K562 (cell line): ENCODE measurements at regions not wholly inside any gene's neighbourhood (a gene's known extent, or its start where the extent isn't known, plus 50 kb on each side); places are given as distances from the start of the nearest gene placed in this dataset.

Experiments
- CTCF ChIP-seq, 3 experiments: IDR thresholded peaks in 2 of 3; conservative IDR thresholded peaks in 1 of 3; 2 replicates each; pipeline ENCODE4 v1.5.1; 2011 to 2012; ENCODE audit warnings: low read length in 3 of 3, mild to moderate bottlenecking in 3 of 3, control low read depth in 2 of 3, improper control_type of control experiment in 1 of 3, inconsistent platforms in 1 of 3, low read depth in 1 of 3, mixed read lengths in 1 of 3, moderate library complexity in 1 of 3; ENCODE audit not compliant: insufficient read depth in 2 of 3
- E2F5 ChIP-seq: sonication (generic); formaldehyde crosslinking; IDR thresholded peaks from 2 replicates; pipeline ENCODE4 v1.8.0; 2022; ENCODE audit warnings: mild to moderate bottlenecking, missing genetic modification reagents
- GABPA ChIP-seq: fragments of 200-800 bp; sonication (Bioruptor generic); conservative IDR thresholded peaks from 2 replicates; pipeline ENCODE4 v1.6.1; 2016; ENCODE audit warnings: low read depth, missing genetic modification characterization, missing compliant biosample characterization
- HMGN3 ChIP-seq: IDR thresholded peaks from 2 replicates; pipeline ENCODE4 v1.6.1; 2011; ENCODE audit warnings: borderline replicate concordance, low read depth, mild to moderate bottlenecking, mixed read lengths, low read length; ENCODE audit not compliant: insufficient read length; ENCODE audit errors: extremely low read depth
- SMAD3 ChIP-seq: fragments of 450-650 bp; formaldehyde crosslinking; conservative IDR thresholded peaks from 2 replicates; pipeline ENCODE4 v1.4.0; 2020; ENCODE audit warnings: mild to moderate bottlenecking
- SUPT5H ChIP-seq: fragments of 450-650 bp; IDR thresholded peaks from 2 replicates; pipeline ENCODE4 v1.6.1; 2016
- THAP12 ChIP-seq: fragments of 250-450 bp; sonication (Bioruptor Pico); IDR thresholded peaks from 2 replicates; pipeline ENCODE4 v1.9.0; 2021; ENCODE audit warnings: mild to moderate bottlenecking, inconsistent platforms
- ZNF274 ChIP-seq: IDR thresholded peaks from 2 replicates; pipeline ENCODE4 v1.6.1; 2011; ENCODE audit warnings: low read depth, mild to moderate bottlenecking, low read length, moderate library complexity, borderline replicate concordance
- ZNF740 ChIP-seq, 3 experiments: fragments of 200-800 bp in 1 of 3; sonication (Bioruptor generic) in 1 of 3; sonication (generic) in 1 of 3; formaldehyde crosslinking in 1 of 3; IDR thresholded peaks; 2 replicates each; pipeline versions ENCODE4 v1.6.1 to v1.8.0; 2016 to 2022; ENCODE audit warnings: mild to moderate bottlenecking in 2 of 3, missing compliant biosample characterization in 2 of 3, missing genetic modification characterization in 2 of 3, missing genetic modification reagents in 1 of 3

DNA sequence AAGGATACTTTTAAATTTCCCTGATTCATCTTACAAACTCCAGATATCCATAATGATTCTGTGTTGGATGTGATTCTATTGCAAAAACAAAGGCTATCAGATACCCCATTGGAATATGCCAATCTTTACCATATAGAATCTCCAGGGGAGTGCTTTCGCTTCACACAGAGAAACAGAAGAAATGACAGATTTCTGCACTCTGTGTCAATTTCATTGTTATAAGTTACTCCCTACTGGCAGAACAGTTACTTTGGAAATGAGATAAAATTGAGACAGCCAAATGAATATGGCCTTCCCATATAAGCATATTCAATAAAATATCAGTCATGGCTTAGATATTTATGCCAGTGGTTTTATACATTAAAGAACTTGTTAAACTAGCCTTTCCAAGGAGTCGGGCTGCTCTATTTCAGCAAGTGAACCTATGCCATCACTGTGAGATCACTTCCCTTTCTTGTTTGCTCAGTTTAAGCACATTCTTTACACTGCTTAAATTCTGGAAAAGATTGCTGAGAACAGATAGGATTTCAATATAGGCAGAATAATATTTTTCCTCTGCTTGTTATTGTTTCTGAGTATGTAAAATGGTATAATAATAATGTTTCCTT lies 127.5 kb upstream of the ANXA10 start:
- TF ChIP-seq SMAD3 (CRISPR knock-in tag) (no peak), HMGN3 (no peak), SUPT5H (no peak), CTCF (IDR thresholded peaks at IDR 0.05 in 2 of 3, conservative IDR thresholded peaks at IDR 0.05 in 1 of 3; ENCODE audit: insufficient read depth in 2 of 3, low read depth in 1 of 3, low read length in 3 of 3) (no peak), ZNF740 (CRISPR knock-in tag; IDR thresholded peaks at IDR 0.05) (no peak), ZNF740 (tag; IDR thresholded peaks at IDR 0.05) (no peak), GABPA (tag) (no peak), E2F5 (CRISPR knock-in tag) (no peak), ZNF274 (no peak), THAP12 (CRISPR knock-in tag) (no peak)
